HFF-Myc (cell line): ENCODE measurements at regions not wholly inside any gene's neighbourhood (a gene's known extent, or its start where the extent isn't known, plus 50 kb on each side); places are given as distances from the start of the nearest gene placed in this dataset.

ENCODE experiments used
- DNase-seq: peaks from one replicate; pipeline ENCODE4 v3.0.0-alpha.2; 2011; ENCODE audit warnings: low read depth; ENCODE audit errors: extremely low read depth
- H3K4me3 ChIP-seq: replicated peaks from 2 replicates; pipeline ENCODE4 v1.5.1; 2011; ENCODE audit warnings: low read depth, mild to moderate bottlenecking, control low read depth, low read length
- TF ChIP-seq, protein P1 (sequence below): IDR thresholded peaks from 2 replicates; pipeline ENCODE4 v1.5.1; 2012; ENCODE audit warnings: mild to moderate bottlenecking, low read depth, low read length, control low read depth; ENCODE audit errors: missing control alignments

DNA sequence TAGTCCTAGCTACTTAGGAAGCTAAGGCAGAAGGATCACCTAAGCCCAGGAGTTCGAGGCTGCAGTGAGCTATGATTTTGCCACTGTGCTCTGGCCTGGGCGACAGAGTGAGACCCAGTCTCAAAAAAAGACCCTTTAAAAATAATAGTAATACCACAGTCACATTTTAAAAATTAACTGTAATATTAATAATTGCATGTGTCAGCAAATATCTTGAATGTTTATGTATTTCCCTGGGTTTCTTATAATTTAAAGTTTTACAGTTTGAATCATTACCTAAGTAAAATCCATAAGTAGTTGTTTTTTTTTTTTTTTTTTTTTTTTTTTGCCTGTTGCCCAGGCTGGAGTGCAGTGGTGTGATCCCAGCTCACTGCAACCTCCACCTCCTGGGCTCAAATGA lies 69.2 kb downstream of the LYZL2 start:
- TF ChIP-seq, protein P1, sequence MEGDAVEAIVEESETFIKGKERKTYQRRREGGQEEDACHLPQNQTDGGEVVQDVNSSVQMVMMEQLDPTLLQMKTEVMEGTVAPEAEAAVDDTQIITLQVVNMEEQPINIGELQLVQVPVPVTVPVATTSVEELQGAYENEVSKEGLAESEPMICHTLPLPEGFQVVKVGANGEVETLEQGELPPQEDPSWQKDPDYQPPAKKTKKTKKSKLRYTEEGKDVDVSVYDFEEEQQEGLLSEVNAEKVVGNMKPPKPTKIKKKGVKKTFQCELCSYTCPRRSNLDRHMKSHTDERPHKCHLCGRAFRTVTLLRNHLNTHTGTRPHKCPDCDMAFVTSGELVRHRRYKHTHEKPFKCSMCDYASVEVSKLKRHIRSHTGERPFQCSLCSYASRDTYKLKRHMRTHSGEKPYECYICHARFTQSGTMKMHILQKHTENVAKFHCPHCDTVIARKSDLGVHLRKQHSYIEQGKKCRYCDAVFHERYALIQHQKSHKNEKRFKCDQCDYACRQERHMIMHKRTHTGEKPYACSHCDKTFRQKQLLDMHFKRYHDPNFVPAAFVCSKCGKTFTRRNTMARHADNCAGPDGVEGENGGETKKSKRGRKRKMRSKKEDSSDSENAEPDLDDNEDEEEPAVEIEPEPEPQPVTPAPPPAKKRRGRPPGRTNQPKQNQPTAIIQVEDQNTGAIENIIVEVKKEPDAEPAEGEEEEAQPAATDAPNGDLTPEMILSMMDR: no peak

GRCh38 chr10:30559180-30559579 lies 70.4 kb downstream of the LYZL2 start:
- H3K4me3 ChIP-seq: no peak overlapping the region
- no peak for DNase-seq
- TF ChIP-seq, protein P1: no peak

More for the DNA sequence above, 69.2 kb downstream of the LYZL2 start:
- no peak overlapping the region for H3K4me3 ChIP-seq
- DNase-seq: no peak

DNA sequence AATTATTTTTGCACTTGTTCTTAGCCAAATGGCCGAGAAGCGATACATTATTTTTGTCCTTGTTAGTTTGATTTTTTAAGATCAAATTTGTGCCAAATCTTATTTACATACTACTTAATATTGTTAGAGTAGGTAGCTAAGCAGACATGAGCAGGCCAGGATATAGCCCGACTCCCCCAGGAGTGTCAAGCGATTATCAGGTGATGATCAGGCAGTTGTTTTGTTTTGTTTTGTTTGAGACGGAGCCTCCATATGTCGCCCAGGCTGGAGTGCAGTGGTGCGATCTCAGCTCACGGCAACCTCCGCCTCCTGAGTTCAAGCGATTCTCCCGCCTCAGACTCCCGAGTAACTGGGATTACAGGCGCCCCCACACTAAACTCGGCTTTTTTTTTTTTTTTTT lies 71.1 kb downstream of the LYZL2 start:
- TF ChIP-seq, protein P1: no peak
- no peak for DNase-seq
- no peak overlapping the region for H3K4me3 ChIP-seq

DNA sequence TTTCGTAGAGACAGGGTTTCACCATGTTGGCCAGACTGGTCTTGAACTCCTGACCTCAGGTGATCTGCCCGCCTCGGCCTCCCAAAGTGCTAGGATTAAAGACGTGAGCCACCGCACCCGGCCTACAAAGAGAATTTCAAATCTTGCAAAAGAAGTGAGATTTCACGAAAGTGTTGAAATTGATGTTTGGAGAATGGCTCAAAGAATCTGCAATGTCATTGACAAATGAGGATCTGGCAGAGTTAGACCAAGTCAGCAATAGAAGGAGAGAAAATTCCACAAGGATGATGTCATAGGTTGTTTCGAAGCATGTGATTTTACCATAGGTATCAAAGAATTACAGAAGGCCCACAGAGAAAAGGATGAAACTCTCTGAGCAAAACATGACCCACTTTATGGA lies 71.7 kb downstream of the LYZL2 start:
- TF ChIP-seq, protein P1: no peak
- H3K4me3 ChIP-seq: no peak overlapping the region
- DNase-seq: no peak

DNA sequence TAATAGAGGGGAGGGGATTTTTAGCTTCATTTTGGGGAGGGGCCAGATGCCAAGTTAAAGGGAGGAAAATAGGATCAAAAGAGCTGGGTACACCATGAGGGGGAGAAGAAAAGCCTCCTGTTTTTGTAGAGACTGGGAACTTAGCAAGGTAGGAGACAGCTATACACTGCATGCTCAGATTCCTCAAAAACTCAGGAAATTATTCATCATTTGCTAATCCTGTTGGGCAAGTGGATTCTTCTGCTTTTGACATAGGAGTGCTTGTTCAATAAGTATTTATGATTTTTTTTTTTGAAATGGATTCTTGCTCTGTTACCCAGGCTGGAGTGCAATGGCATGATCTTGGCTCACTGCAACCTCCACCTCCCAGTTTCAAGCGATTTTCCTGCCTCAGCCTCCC lies 73.4 kb downstream of the LYZL2 start:
- H3K4me3 ChIP-seq: no peak overlapping the region
- no peak for DNase-seq
- TF ChIP-seq, protein P1: no peak

DNA sequence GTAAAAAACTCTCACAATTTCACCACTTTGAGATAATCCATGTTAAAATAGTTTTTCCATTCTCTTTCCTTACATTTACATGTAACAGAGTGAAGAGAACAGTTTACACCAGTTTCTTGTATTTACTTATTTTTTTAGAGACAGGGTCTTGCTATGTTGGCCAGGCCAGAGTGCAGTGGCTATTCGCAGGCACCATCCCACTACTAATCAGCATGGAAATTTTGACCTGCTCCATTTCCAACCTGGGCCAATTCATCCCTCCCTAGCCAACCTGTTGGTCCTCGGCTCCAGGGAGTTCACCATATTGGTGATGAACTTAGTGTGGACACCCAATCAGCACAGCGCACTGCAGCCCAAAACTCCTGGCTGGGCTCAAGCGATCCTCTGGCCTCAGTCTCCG lies 74.1 kb downstream of the LYZL2 start:
- DNase-seq: no peak
- TF ChIP-seq, protein P1: no peak
- H3K4me3 ChIP-seq: no peak overlapping the region

DNA sequence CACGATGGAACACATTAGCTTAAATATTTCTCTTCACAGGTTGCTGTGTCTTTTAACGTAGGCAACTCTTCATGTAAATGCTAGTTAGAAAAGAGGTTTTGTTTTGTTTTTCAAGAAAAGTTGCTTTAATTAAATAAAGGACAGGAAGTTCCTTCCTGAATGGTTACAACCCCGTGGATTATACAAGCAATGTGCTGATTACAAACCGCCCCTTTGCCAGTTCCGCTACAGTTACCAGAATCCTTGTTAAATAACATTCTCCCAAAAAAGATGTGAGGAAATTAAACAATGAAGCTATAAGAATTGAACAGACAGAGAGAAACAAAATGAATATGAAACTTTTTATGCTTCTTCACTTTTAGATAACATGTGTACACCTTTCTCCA lies 75.1 kb downstream of the LYZL2 start:
- no peak for DNase-seq
- TF ChIP-seq, protein P1: no peak
- H3K4me3 ChIP-seq: no peak overlapping the region
